VCaP (cell line): ENCODE measurements at regions not wholly inside any gene's neighbourhood (a gene's known extent, or its start where the extent isn't known, plus 50 kb on each side); places are given as distances from the start of the nearest gene placed in this dataset.

Source experiments
- H3K27ac ChIP-seq: fragments of 450-650 bp; 2 replicates; pipeline ENCODE4 v1.5.1; 2017
- TF ChIP-seq, protein P1 (sequence below): fragments of 450-650 bp; conservative IDR thresholded peaks from 2 replicates; pipeline ENCODE4 v1.5.1; 2017; ENCODE audit warnings: mild to moderate bottlenecking, moderate library complexity

DNA sequence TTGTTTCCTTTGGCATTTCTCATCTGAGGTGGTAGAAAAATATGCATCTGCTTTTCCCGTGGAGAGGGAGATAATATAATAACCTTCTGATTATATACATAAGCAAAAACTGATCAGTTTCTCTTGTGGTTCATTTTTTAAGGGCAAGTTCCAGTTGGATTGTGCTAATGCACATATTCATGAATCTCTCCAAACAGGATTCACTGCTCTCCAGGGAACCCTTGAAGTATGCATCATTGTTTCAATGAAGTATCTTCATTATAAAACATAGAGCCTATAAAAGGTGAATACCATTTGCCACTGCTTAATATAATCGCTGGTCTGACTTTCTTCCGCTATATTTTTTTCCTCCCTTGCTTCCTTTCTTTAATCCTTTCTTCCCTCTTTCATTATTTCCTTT, 384.7 kb downstream of the FIGN start:
- TF ChIP-seq, protein P1, sequence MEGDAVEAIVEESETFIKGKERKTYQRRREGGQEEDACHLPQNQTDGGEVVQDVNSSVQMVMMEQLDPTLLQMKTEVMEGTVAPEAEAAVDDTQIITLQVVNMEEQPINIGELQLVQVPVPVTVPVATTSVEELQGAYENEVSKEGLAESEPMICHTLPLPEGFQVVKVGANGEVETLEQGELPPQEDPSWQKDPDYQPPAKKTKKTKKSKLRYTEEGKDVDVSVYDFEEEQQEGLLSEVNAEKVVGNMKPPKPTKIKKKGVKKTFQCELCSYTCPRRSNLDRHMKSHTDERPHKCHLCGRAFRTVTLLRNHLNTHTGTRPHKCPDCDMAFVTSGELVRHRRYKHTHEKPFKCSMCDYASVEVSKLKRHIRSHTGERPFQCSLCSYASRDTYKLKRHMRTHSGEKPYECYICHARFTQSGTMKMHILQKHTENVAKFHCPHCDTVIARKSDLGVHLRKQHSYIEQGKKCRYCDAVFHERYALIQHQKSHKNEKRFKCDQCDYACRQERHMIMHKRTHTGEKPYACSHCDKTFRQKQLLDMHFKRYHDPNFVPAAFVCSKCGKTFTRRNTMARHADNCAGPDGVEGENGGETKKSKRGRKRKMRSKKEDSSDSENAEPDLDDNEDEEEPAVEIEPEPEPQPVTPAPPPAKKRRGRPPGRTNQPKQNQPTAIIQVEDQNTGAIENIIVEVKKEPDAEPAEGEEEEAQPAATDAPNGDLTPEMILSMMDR, result no peak
- no peak overlapping the region for H3K27ac ChIP-seq

DNA sequence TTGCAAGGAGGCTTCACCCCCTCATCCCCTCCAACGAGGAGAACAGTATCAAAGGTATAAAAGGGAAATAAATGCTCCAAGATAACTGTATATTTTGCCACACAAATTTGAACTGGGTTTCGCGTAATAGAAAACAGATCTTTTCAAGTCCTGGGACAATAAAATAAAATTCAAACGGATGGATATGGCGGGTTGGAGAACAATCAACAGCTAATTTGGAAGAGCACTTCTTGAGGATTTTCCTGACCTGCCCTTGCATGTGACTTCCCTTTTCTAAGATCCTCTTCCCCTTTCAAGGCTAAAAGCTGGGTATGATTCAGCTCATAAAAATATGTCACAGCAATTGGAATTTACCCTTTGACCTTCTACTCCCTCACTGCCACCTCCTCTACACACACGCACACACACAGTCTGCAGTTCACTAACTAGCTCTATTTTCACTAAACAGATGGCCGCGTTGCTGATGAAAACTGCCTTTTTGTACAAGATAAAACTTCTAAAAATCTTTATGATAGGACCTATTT, 386.9 kb downstream of the FIGN start:
- TF ChIP-seq, protein P1, result no peak
- no peak overlapping the region for H3K27ac ChIP-seq

DNA sequence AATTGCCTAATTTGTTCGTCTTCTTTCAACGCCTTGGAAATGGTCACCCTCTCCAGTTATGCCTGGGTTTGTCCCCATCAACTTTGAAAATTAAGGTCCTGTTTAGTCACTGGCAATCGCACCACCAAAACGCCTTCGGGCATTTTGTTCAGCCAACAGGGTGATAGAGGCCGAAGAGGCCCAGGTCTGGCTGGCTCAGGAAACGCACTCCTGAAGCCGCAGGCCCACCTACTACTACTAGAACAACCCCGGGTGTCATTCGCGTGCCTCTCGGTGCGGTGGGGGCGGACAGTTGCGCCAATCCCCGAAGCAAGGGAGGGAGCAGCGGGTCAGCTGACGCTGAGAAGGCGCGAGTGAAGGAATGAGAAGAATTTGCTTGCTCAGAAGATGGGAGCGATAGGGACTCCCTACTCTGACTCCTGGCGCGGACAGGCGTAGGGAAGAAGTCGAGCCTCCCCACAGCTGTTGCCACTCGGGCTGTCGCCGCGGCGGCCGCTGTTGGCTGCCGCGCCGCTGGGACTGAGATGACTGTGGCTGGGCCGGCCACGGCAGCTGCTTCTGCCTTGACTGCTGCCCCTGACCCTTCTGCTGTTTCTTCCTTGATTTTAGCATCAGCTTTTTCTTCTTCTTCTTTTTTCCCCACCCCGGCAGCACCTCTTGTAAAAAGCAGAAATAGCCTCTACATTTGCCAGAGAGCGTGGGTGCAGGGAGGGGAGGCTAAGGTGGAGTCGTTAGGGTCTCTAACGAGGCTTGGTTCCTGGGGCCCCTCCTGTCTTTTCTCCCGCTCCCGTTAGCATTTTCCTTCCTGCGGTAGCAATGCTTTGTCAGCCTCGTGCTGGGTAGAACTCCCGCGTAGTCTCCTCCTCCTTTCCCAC, 387.6 kb downstream of the FIGN start:
- TF ChIP-seq, protein P1, result no peak

DNA sequence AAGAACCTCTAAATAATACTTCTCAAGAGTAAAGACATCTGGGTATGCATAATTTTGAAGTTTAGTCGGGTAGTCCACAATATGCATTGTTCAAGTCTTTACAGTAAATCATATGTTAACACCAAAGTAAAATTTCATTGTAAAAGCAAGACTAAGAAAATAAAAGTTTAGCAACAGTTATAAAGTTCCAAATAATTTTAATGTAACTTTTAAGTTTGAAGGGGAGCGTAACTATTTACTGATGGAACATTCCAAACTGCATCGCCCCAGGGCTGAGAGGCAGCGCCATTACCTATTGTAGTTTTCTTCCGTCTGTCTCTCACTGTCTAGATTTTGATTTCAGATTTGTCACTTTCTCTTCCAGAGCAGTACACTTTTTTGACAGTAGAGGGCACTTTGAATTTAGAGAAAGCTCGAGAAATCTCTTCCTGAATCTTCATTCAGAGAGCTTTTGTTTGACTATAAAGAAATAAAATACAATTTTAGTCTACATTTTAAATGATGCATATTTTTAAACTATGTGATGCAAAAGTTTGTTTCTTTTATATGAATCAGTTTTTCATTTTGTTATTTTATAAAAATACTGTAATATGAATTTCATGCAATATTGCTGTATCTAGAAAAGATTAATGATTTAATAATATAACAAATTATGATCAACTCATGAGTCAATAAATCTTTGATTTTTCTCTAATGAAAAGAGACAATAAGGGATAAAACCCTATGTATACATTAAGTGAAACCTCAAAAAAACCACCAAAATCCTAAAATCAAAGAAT, 389.8 kb downstream of the FIGN start:
- TF ChIP-seq, protein P1, result peak; percentile 88

More for the DNA sequence above, 387.6 kb downstream of the FIGN start:
- no peak overlapping the region for H3K27ac ChIP-seq

DNA sequence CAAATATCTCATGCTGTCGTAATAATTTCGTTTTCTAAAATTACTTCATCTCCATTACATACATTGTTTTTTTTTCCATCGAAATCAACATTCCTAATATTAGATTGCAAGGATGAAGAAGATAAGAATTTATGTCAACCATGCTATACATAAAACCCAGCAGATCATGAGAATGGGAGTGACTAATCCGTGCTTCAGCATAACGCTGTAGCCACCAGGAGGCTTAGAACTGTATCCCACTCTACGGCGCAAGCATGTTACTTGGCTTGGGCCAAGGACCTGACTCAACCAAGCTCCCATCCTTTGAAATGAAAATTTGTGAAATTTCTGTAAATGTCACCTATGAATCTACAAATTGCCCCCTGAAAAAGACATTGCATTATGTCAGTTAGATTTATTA, 392.5 kb downstream of the FIGN start:
- TF ChIP-seq, protein P1, result no peak
- H3K27ac ChIP-seq, result no peak overlapping the region

More for the DNA sequence above, 389.8 kb downstream of the FIGN start:
- H3K27ac ChIP-seq, result no peak overlapping the region

DNA sequence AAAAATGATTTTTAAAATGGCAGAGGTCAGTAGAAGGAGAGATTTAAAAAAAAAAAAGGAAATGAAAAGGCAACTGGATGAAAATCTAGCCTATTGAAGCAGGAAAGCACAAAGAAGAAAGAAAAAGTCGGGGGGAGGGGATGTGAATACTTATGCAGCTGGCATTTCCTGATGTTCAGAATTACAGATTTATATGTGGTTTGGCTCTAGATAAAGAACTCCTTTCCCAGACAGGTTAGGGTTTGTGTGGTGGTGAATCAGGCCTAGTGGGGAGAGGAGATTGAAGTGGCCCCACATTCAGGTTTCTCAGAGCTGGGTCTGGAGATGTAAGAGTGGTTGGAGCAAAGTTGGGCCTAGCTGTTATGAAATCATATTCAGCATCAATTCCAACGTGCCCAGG, 394.4 kb downstream of the FIGN start:
- no peak overlapping the region for H3K27ac ChIP-seq
- TF ChIP-seq, protein P1, result no peak

DNA sequence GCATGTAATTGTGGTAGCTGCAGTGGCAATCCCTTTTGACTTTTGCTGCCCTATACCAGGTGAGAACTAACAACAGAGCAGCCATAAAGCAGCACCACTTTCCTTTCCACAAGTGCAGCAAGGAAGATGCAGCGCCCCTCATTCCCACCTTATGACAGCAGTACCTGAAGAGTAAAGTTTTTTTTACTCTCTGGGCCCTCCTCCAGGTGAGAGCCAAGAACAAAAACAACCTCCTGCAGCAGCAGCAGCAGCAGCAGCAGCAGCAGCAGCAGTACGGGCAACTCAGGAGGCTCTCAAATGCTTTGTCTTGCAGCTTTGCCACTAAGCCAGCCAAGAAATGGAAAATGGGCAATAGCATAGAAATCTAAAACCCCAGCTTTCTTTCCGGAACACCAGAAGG, 397.5 kb downstream of the FIGN start:
- H3K27ac ChIP-seq, result no peak overlapping the region
- TF ChIP-seq, protein P1, result no peak
